GM13977 (cell line): ENCODE measurements at regions not wholly inside any gene's neighbourhood (a gene's known extent, or its start where the extent isn't known, plus 50 kb on each side); places are given as distances from the start of the nearest gene placed in this dataset.

Source experiments
- DNase-seq: peaks from one replicate; pipeline ENCODE4 v3.0.0; 2012; ENCODE audit warnings: low spot score
- CTCF ChIP-seq: IDR thresholded peaks from 2 replicates; pipeline ENCODE4 v1.5.1; 2012; ENCODE audit warnings: mild to moderate bottlenecking, control low read depth; ENCODE audit not compliant: insufficient read depth; ENCODE audit errors: extremely low read depth, missing control alignments
- in situ Hi-C: fragments of 300-500 bp; cut with MboI; formaldehyde crosslinking; loops from one replicate; pipeline ENCODE4 v1.12.0; 2022; ENCODE audit warnings: low sequenced_read_pairs, low pct_unique_long_range_greater_than_20kb, mixed read lengths, inconsistent platforms; ENCODE audit not compliant: unreplicated experiment

GRCh38 chr18:33854827-33855139 is 276.8 kb downstream of the ASXL3 start:
- in situ Hi-C loops: no loop called here
- no peak for DNase-seq
- no peak for TF ChIP-seq CTCF

- in situ Hi-C loops: no loop called here
- TF ChIP-seq CTCF: no peak
- DNase-seq: no peak
Observed at GRCh38 chr18:33854086-33854826, 276.2 kb downstream of the ASXL3 start.

DNA sequence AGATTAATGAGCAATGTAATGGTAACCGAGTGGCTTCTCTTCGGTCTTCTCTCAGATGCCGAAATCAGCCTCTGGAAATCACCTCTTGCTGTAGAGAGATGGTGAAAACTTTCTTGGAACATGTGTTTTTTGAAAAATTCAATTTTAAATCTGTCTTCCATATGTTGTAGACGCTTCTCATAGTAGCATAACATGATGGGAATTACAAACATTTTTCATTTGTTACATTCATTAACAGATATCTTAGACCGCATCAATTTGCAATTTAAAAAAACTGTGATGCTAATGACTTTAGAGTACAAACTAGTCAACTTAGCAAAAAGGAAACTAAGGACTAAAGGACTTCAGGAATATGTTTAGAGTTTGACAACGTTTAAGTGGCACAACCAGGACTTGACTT is 275.2 kb downstream of the ASXL3 start:
- DNase-seq: no peak
- TF ChIP-seq CTCF: no peak
- in situ Hi-C loops: no loop called here

- in situ Hi-C loops: no loop called here
- TF ChIP-seq CTCF: no peak
- DNase-seq: no peak
Observed at GRCh38 chr18:33851546-33852078, 273.6 kb downstream of the ASXL3 start.

- TF ChIP-seq CTCF: no peak
- no peak for DNase-seq
- in situ Hi-C loops: loop anchor here (25.0 kb wide), 1 partner anchor 463 kb away; no protein-coding TSS in a partner anchor
Observed at GRCh38 chr18:33849731-33850130, 271.7 kb downstream of the ASXL3 start.

DNA sequence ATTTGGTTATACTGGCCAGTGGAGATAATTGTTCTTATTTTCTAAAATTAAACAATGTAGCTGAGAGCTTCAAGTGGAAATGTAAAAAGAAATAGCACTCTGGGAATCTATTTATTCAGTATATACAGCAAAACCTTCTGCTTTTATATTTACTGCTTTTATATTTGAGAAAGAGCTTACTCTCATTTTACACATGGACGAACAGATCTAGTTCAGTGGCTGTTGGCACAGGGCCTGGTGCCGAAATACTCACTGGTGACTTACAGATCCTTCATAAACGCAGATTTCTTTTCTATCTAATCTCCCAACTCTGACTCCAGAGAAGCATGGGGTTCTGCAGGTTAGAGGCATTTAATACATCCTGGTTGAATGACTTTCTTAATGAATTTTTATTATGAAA is 266.2 kb downstream of the ASXL3 start:
- in situ Hi-C loops: loop anchor here (25.0 kb wide), 1 partner anchor 468 kb away; no protein-coding TSS in a partner anchor
- no peak for TF ChIP-seq CTCF
- DNase-seq: no peak
